Panc1 (cell line): ENCODE measurements at regions not wholly inside any gene's neighbourhood (a gene's known extent, or its start where the extent isn't known, plus 50 kb on each side); places are given as distances from the start of the nearest gene placed in this dataset.

ENCODE experiments used
- CTCF ChIP-seq: fragments of 450-650 bp; IDR thresholded peaks from 2 replicates; pipeline ENCODE4 v1.5.1; 2017; ENCODE audit warnings: mild to moderate bottlenecking
- POLR2AphosphoS5 ChIP-seq: IDR thresholded peaks from 2 replicates; pipeline ENCODE4 v1.6.1; 2012; ENCODE audit warnings: mild to moderate bottlenecking, low read depth, low read length, moderate library complexity

GRCh38 chr5:20554001-20554400, 566.0 kb upstream of the CDH18 start:
- TF ChIP-seq CTCF (no peak), POLR2AphosphoS5 (no peak)
